Activated CD4-positive, alpha-beta T cell treated with anti-CD3 and anti-CD28 coated beads for 36 hours (primary cell): ENCODE measurements at regions not wholly inside any gene's neighbourhood (a gene's known extent, or its start where the extent isn't known, plus 50 kb on each side); places are given as distances from the start of the nearest gene placed in this dataset.

ENCODE experiments used
- ATAC-seq: fragments of 200-7000 bp; cut with Tn5 transposase; one replicate; pipeline ENCODE4 v1.10.0; 2021; ENCODE audit warnings: mild to moderate bottlenecking, moderate library complexity
- CTCF ChIA-PET: fragments of 350-600 bp; sonication (Branson Sonifier 250); formaldehyde crosslinking; loops from one replicate; lab custom pipeline; 2021; ENCODE audit warnings: antibody characterized with exemption; lab: Charles Lee
- POLR2A ChIA-PET: fragments of 350-600 bp; sonication (Branson Sonifier 250); formaldehyde crosslinking; loops from one replicate; lab custom pipeline; 2021; ENCODE audit warnings: antibody characterized with exemption, inconsistent platforms; lab: Charles Lee
- DNase-seq: peaks from one replicate; pipeline ENCODE4 v3.0.0-alpha.2; 2020
- H3K27ac Mint-ChIP-seq: one replicate; pipeline ENCODE4 v1.8.0; 2021; ENCODE audit warnings: mixed read lengths
- H3K27me3 Mint-ChIP-seq: one replicate; pipeline ENCODE4 v1.8.0; 2021; ENCODE audit warnings: mixed read lengths
- H3K36me3 Mint-ChIP-seq: one replicate; pipeline ENCODE4 v1.8.0; 2021; ENCODE audit warnings: low read depth, mixed read lengths
- H3K4me1 Mint-ChIP-seq: one replicate; pipeline ENCODE4 v1.8.0; 2021; ENCODE audit warnings: mixed read lengths
- H3K4me3 Mint-ChIP-seq: one replicate; pipeline ENCODE4 v1.8.0; 2021; ENCODE audit warnings: mild to moderate bottlenecking, moderate library complexity, mixed read lengths
- H3K9me3 Mint-ChIP-seq: one replicate; pipeline ENCODE4 v1.8.0; 2021; ENCODE audit warnings: low read depth, mixed read lengths
- intact Hi-C, 2 experiments: fragments of 100-400 bp; cut with DNase I in 1 of 2; cut with micrococcal nuclease in 1 of 2; formaldehyde crosslinking; loops; one replicate each; pipeline versions ENCODE4 v1.14.2 to v1.15.1; 2022 to 2024; cut with DNase I, micrococcal nuclease

- ChIA-PET POLR2A (no interaction called here), CTCF (interaction anchor here (1.2 to 8.7 kb wide), 3 partner anchors 10 to 225 kb away, joined by 3 to 94 read pairs (median 4); no protein-coding TSS in a partner anchor)
- H3K4me1 Mint-ChIP-seq: no peaks in the 10 kb centered on the region
- H3K36me3 Mint-ChIP-seq: no peaks in the 10 kb centered on the region
- no peak overlapping the region for H3K4me3 Mint-ChIP-seq
- no peaks in the 10 kb centered on the region for H3K9me3 Mint-ChIP-seq
- peaks cover 5% of the 10 kb centered on the region for H3K27me3 Mint-ChIP-seq
- ATAC-seq (no peak), DNase-seq (no peak)
- intact Hi-C loops: no loop called here
- H3K27ac Mint-ChIP-seq: no peak overlapping the region
These were observed 49.9 kb upstream of the MAFB start for GRCh38 chr20:40738976-40739375.

- no peak overlapping the region for H3K27ac Mint-ChIP-seq
- ChIA-PET CTCF (interaction anchor here (0.6 to 8.7 kb wide), 6 partner anchors 9 to 768 kb away, joined by 3 to 94 read pairs (median 4); no protein-coding TSS in a partner anchor), POLR2A (no interaction called here)
- no peak overlapping the region for H3K4me3 Mint-ChIP-seq
- H3K27me3 Mint-ChIP-seq: peaks cover 5% of the 10 kb centered on the region
- no peaks in the 10 kb centered on the region for H3K9me3 Mint-ChIP-seq
- no peak for ATAC-seq
- no peaks in the 10 kb centered on the region for H3K36me3 Mint-ChIP-seq
- no peaks in the 10 kb centered on the region for H3K4me1 Mint-ChIP-seq
- DNase-seq: no peak
- intact Hi-C loops: loop anchor here in 1 of 2 experiments (5.0 kb wide), 1 partner anchor 207 kb away; no protein-coding TSS in a partner anchor
These were observed 50.8 kb upstream of the MAFB start for GRCh38 chr20:40739841-40740240.

GRCh38 chr20:40741507-40742106 lies 52.6 kb upstream of the MAFB start:
- Mint-ChIP-seq H3K4me1 (no peaks in the 10 kb centered on the region), H3K27ac (no peak overlapping the region), H3K36me3 (no peaks in the 10 kb centered on the region), H3K4me3 (no peak overlapping the region), H3K9me3 (no peaks in the 10 kb centered on the region), H3K27me3 (peaks cover 3% of the 10 kb centered on the region)
- intact Hi-C loops: loop anchor here (1.0 to 5.0 kb wide), 3 partner anchors 205 to 222 kb away; no protein-coding TSS in a partner anchor
- ChIA-PET POLR2A (no interaction called here), CTCF (interaction anchor here (0.6 to 8.7 kb wide), 19 partner anchors 8 to 223 kb away, joined by 3 to 94 read pairs (median 4); no protein-coding TSS in a partner anchor)
- ATAC-seq (no peak), DNase-seq (peak; percentile 67)

- intact Hi-C loops: loop anchor here in 1 of 2 experiments (5.0 kb wide), 1 partner anchor 204 kb away; no protein-coding TSS in a partner anchor
- no peak overlapping the region for H3K27ac Mint-ChIP-seq
- CTCF ChIA-PET: interaction anchor here (0.6 to 8.7 kb wide), 4 partner anchors 39 to 221 kb away, joined by 3 to 94 read pairs (median 4); no protein-coding TSS in a partner anchor
- H3K4me3 Mint-ChIP-seq: no peak overlapping the region
- POLR2A ChIA-PET: no interaction called here
- DNase-seq (no peak), ATAC-seq (no peak)
- no peaks in the 10 kb centered on the region for H3K9me3 Mint-ChIP-seq
- no peaks in the 10 kb centered on the region for H3K4me1 Mint-ChIP-seq
- H3K27me3 Mint-ChIP-seq: peaks cover 2% of the 10 kb centered on the region
- no peaks in the 10 kb centered on the region for H3K36me3 Mint-ChIP-seq
These were observed 54.2 kb upstream of the MAFB start for GRCh38 chr20:40743141-40743775.

- Mint-ChIP-seq H3K9me3 (no peaks in the 10 kb centered on the region), H3K4me3 (no peak overlapping the region), H3K4me1 (no peaks in the 10 kb centered on the region), H3K36me3 (no peaks in the 10 kb centered on the region), H3K27me3 (peaks cover 2% of the 10 kb centered on the region), H3K27ac (no peak overlapping the region)
- DNase-seq (no peak), ATAC-seq (no peak)
- intact Hi-C loops: loop anchor here in 1 of 2 experiments (5.0 kb wide), 1 partner anchor 203 kb away; no protein-coding TSS in a partner anchor
- ChIA-PET POLR2A (no interaction called here), CTCF (interaction anchor here (0.6 to 8.7 kb wide), 4 partner anchors 9 to 220 kb away, joined by 3 to 94 read pairs (median 4); no protein-coding TSS in a partner anchor)
These were observed 55.2 kb upstream of the MAFB start for GRCh38 chr20:40744072-40744817.

DNA sequence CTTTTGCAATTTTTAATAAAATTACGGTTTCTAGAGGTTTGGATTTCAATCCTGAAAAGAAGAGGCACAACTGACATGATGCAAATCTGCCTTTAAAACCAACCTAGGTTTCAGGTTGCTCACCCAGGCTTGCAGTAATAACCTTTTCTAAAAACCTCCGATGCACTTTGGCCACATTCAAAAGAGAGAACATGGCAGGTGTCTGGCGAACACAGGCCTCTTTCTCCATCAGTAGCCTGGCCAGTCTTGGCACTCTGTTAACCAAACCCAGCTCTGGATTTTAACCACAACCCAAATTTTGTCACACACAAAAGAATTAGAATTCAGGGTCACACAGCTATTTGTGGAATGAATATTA lies 55.8 kb upstream of the MAFB start:
- POLR2A ChIA-PET: no interaction called here
- no peak for DNase-seq
- Mint-ChIP-seq H3K4me1 (no peaks in the 10 kb centered on the region), H3K27ac (no peak overlapping the region), H3K9me3 (no peaks in the 10 kb centered on the region), H3K4me3 (no peak overlapping the region), H3K36me3 (no peaks in the 10 kb centered on the region), H3K27me3 (peaks cover 2% of the 10 kb centered on the region)
- CTCF ChIA-PET: interaction anchor here (1.2 to 8.7 kb wide), 2 partner anchors 9 to 219 kb away, joined by 3 to 94 read pairs; no protein-coding TSS in a partner anchor
- ATAC-seq: no peak
- intact Hi-C loops: loop anchor here in 1 of 2 experiments (5.0 kb wide), 1 partner anchor 203 kb away; no protein-coding TSS in a partner anchor

DNA sequence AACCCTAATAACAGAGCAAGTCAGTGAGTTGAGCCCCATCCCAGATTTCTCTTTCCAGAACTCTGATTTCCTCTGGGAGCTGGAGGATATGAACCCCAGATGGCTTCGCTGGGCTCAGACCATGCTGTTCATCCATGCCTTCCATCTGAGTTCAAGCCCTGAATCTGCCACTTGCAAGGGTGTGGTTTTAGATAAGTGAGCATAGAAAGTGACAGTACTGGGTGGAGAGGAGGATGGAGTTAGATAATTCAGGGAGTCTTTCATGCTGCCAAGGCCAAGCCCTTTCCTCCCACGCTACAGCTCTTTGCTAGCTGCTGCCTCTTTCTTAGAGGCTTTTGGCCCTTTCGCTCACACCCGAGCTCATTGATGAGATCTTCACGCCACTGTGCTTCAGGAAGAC lies 57.2 kb upstream of the MAFB start:
- H3K36me3 Mint-ChIP-seq: no peaks in the 10 kb centered on the region
- peaks cover 2% of the 10 kb centered on the region for H3K27me3 Mint-ChIP-seq
- DNase-seq: no peak
- no peak for ATAC-seq
- H3K9me3 Mint-ChIP-seq: no peaks in the 10 kb centered on the region
- H3K4me3 Mint-ChIP-seq: no peak overlapping the region
- ChIA-PET CTCF (interaction anchor here (0.7 to 8.7 kb wide), 3 partner anchors 13 to 218 kb away, joined by 3 to 94 read pairs (median 3); no protein-coding TSS in a partner anchor), POLR2A (no interaction called here)
- H3K27ac Mint-ChIP-seq: no peak overlapping the region
- no peaks in the 10 kb centered on the region for H3K4me1 Mint-ChIP-seq
- intact Hi-C loops: no loop called here

- CTCF ChIA-PET: interaction anchor here (0.7 to 1.6 kb wide), 2 partner anchors 9 to 1400 kb away, joined by 3 to 4 read pairs; no protein-coding TSS in a partner anchor
- no peaks in the 10 kb centered on the region for H3K9me3 Mint-ChIP-seq
- H3K4me3 Mint-ChIP-seq: no peak overlapping the region
- peaks cover 2% of the 10 kb centered on the region for H3K27me3 Mint-ChIP-seq
- H3K36me3 Mint-ChIP-seq: no peaks in the 10 kb centered on the region
- POLR2A ChIA-PET: no interaction called here
- no peaks in the 10 kb centered on the region for H3K4me1 Mint-ChIP-seq
- H3K27ac Mint-ChIP-seq: no peak overlapping the region
- intact Hi-C loops: no loop called here
- DNase-seq (no peak), ATAC-seq (no peak)
These were observed 59.1 kb upstream of the MAFB start for GRCh38 chr20:40748182-40748581.

GRCh38 chr20:40749985-40750506 lies 61.0 kb upstream of the MAFB start:
- H3K4me1 Mint-ChIP-seq: no peaks in the 10 kb centered on the region
- ATAC-seq: no peak
- CTCF ChIA-PET: interaction anchor here (1.0 to 1.4 kb wide), 2 partner anchors 9 to 189 kb away, joined by 5 to 6 read pairs; no protein-coding TSS in a partner anchor
- H3K9me3 Mint-ChIP-seq: no peaks in the 10 kb centered on the region
- no peak overlapping the region for H3K27ac Mint-ChIP-seq
- H3K27me3 Mint-ChIP-seq: no peaks in the 10 kb centered on the region
- POLR2A ChIA-PET: no interaction called here
- intact Hi-C loops: loop anchor here in 1 of 2 experiments (10.0 kb wide), 1 partner anchor 345 kb away; no protein-coding TSS in a partner anchor
- no peak overlapping the region for H3K4me3 Mint-ChIP-seq
- DNase-seq: no peak
- no peaks in the 10 kb centered on the region for H3K36me3 Mint-ChIP-seq

DNA sequence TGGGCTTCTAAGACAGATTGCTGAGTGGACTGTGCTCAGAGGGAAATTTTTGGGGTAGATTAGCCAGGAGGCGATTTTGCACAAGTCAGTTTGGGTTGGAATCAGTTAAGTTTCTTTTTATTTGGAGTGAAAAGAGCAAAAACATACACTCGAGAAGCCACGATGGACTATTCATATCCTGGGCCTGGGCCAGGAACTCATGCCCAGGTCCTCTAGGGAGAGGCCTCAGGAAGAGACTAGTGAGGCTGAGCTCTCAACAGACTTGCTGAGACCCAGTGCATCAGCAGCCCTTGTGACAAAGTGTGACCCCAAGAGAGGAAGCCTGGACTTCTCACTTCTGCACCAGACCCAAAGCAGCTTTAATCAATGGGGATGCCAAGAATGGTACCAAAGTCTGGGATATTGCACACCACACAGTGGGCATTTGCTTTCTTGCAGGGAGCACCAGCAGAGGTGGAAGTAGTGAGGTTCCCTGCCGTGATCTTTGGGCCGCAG lies 61.6 kb upstream of the MAFB start:
- H3K36me3 Mint-ChIP-seq: no peaks in the 10 kb centered on the region
- H3K4me1 Mint-ChIP-seq: no peaks in the 10 kb centered on the region
- intact Hi-C loops: loop anchor here in 1 of 2 experiments (10.0 kb wide), 1 partner anchor 344 kb away; no protein-coding TSS in a partner anchor
- H3K27me3 Mint-ChIP-seq: no peaks in the 10 kb centered on the region
- CTCF ChIA-PET: interaction anchor here (1.0 to 1.4 kb wide), 2 partner anchors 9 to 188 kb away, joined by 5 to 6 read pairs; no protein-coding TSS in a partner anchor
- DNase-seq: no peak
- no peak for ATAC-seq
- POLR2A ChIA-PET: no interaction called here
- no peaks in the 10 kb centered on the region for H3K9me3 Mint-ChIP-seq
- H3K4me3 Mint-ChIP-seq: no peak overlapping the region
- H3K27ac Mint-ChIP-seq: no peak overlapping the region
